ENCODE measurements at regions not wholly inside any gene's neighbourhood (a gene's known extent, or its start where the extent isn't known, plus 50 kb on each side); places are given as distances from the start of the nearest gene placed in this dataset.

- DNase-seq (ENCODE audit: low read depth): no peak
- no peak for TF ChIP-seq CTCF (conservative IDR thresholded peaks at IDR 0.05; ENCODE audit: low read depth, low read length)
- no peak overlapping the region for H3K4me3 ChIP-seq (ENCODE audit: low read length)
Measured at GRCh38 chr6:147639279-147639678, 130.8 kb downstream of the SAMD5 start.

- no peak overlapping the region for H3K4me3 ChIP-seq (ENCODE audit: low read length)
- no peak for TF ChIP-seq CTCF (conservative IDR thresholded peaks at IDR 0.05; ENCODE audit: low read depth, low read length)
- DNase-seq (ENCODE audit: low read depth): no peak
Measured at GRCh38 chr6:147640606-147641005, 132.1 kb downstream of the SAMD5 start.

GRCh38 chr6:147641511-147641910 is 133.0 kb downstream of the SAMD5 start:
- no peak for TF ChIP-seq CTCF (conservative IDR thresholded peaks at IDR 0.05; ENCODE audit: low read depth, low read length)
- DNase-seq (ENCODE audit: low read depth): no peak
- no peak overlapping the region for H3K4me3 ChIP-seq (ENCODE audit: low read length)

GRCh38 chr6:147642458-147642857 is 134.0 kb downstream of the SAMD5 start:
- DNase-seq (ENCODE audit: low read depth): no peak
- TF ChIP-seq CTCF (conservative IDR thresholded peaks at IDR 0.05; ENCODE audit: low read depth, low read length): no peak
- no peak overlapping the region for H3K4me3 ChIP-seq (ENCODE audit: low read length)

- TF ChIP-seq CTCF (conservative IDR thresholded peaks at IDR 0.05; ENCODE audit: low read depth, low read length): no peak
- no peak for DNase-seq (ENCODE audit: low read depth)
- H3K4me3 ChIP-seq (ENCODE audit: low read length): no peak overlapping the region
Measured at GRCh38 chr6:147643341-147644200, 135.1 kb downstream of the SAMD5 start.

- no peak for DNase-seq (ENCODE audit: low read depth)
- no peak overlapping the region for H3K4me3 ChIP-seq (ENCODE audit: low read length)
- TF ChIP-seq CTCF (conservative IDR thresholded peaks at IDR 0.05; ENCODE audit: low read depth, low read length): no peak
Measured at GRCh38 chr6:147648916-147649315, 140.4 kb downstream of the SAMD5 start.

Data from retinal pigment epithelial cell (primary cell).